ENCODE measurements at regions not wholly inside any gene's neighbourhood (a gene's known extent, or its start where the extent isn't known, plus 50 kb on each side); places are given as distances from the start of the nearest gene placed in this dataset.

- H3K4me3 ChIP-seq (ENCODE audit: low read depth, low read length): no peak overlapping the region
- no peak for TF ChIP-seq CTCF (IDR thresholded peaks at IDR 0.05; ENCODE audit: insufficient read depth, low read length, poor library complexity, severe bottlenecking)
- H3K36me3 ChIP-seq (ENCODE audit: control insufficient read depth, insufficient read depth, low read length): no peaks in the 10 kb centered on the region
- no peaks in the 10 kb centered on the region for H3K27me3 ChIP-seq (ENCODE audit: control insufficient read depth, insufficient read depth, low read length)
- DNase-seq (ENCODE audit: low read depth): no peak
These were observed 2120.7 kb downstream of the MAT2B start for GRCh38 chr5:165626161-165626560.

GRCh38 chr5:165627548-165628170 lies 2122.2 kb downstream of the MAT2B start:
- Histone ChIP-seq H3K27me3 (ENCODE audit: control insufficient read depth, insufficient read depth, low read length) (no peaks in the 10 kb centered on the region), H3K4me3 (ENCODE audit: low read depth, low read length) (no peak overlapping the region), H3K36me3 (ENCODE audit: control insufficient read depth, insufficient read depth, low read length) (no peaks in the 10 kb centered on the region)
- DNase-seq (ENCODE audit: low read depth): no peak
- no peak for TF ChIP-seq CTCF (IDR thresholded peaks at IDR 0.05; ENCODE audit: insufficient read depth, low read length, poor library complexity, severe bottlenecking)

GRCh38 chr5:165630261-165630778 lies 2124.9 kb downstream of the MAT2B start:
- peak; percentile 80 for TF ChIP-seq CTCF (IDR thresholded peaks at IDR 0.05; ENCODE audit: insufficient read depth, low read length, poor library complexity, severe bottlenecking)
- no peak overlapping the region for H3K4me3 ChIP-seq (ENCODE audit: low read depth, low read length)
- peak; percentile 16 for DNase-seq (ENCODE audit: low read depth)
- H3K36me3 ChIP-seq (ENCODE audit: control insufficient read depth, insufficient read depth, low read length): no peaks in the 10 kb centered on the region
- H3K27me3 ChIP-seq (ENCODE audit: control insufficient read depth, insufficient read depth, low read length): no peaks in the 10 kb centered on the region

GRCh38 chr5:165631235-165631634 lies 2125.8 kb downstream of the MAT2B start:
- H3K36me3 ChIP-seq (ENCODE audit: control insufficient read depth, insufficient read depth, low read length): no peaks in the 10 kb centered on the region
- no peak overlapping the region for H3K4me3 ChIP-seq (ENCODE audit: low read depth, low read length)
- no peak for TF ChIP-seq CTCF (IDR thresholded peaks at IDR 0.05; ENCODE audit: insufficient read depth, low read length, poor library complexity, severe bottlenecking)
- DNase-seq (ENCODE audit: low read depth): no peak
- no peaks in the 10 kb centered on the region for H3K27me3 ChIP-seq (ENCODE audit: control insufficient read depth, insufficient read depth, low read length)

GRCh38 chr5:165642366-165642765 lies 2136.9 kb downstream of the MAT2B start:
- Histone ChIP-seq H3K4me3 (ENCODE audit: low read depth, low read length) (no peak overlapping the region), H3K36me3 (ENCODE audit: control insufficient read depth, insufficient read depth, low read length) (no peaks in the 10 kb centered on the region), H3K27me3 (ENCODE audit: control insufficient read depth, insufficient read depth, low read length) (no peaks in the 10 kb centered on the region)
- DNase-seq (ENCODE audit: low read depth): no peak
- no peak for TF ChIP-seq CTCF (IDR thresholded peaks at IDR 0.05; ENCODE audit: insufficient read depth, low read length, poor library complexity, severe bottlenecking)

Measured in kidney epithelial cell (primary cell).